ENCODE measurements at regions not wholly inside any gene's neighbourhood (a gene's known extent, or its start where the extent isn't known, plus 50 kb on each side); places are given as distances from the start of the nearest gene placed in this dataset.

- no peak overlapping the region for H2AFZ ChIP-seq (ENCODE audit: low read length)
- no peaks in the 10 kb centered on the region for H3K9me3 ChIP-seq (ENCODE audit: low read length)
These were observed 165.6 kb upstream of the PRSS16 start for GRCh38 chr6:27081931-27082330.

GRCh38 chr6:27088068-27088467 is 159.4 kb upstream of the PRSS16 start:
- Histone ChIP-seq H3K4me2 (ENCODE audit: low read length) (no peak overlapping the region), H4K20me1 (ENCODE audit: insufficient read depth, low read length) (no peaks in the 10 kb centered on the region), H3K36me3 (ENCODE audit: insufficient read depth, low read length) (no peaks in the 10 kb centered on the region), H2AFZ (ENCODE audit: low read length) (no peak overlapping the region), H3K9me2 (ENCODE audit: low read depth, low read length) (no peaks in the 10 kb centered on the region), H3K4me3 (ENCODE audit: low read depth, low read length, poor library complexity, severe bottlenecking) (no peak overlapping the region), H3K79me2 (ENCODE audit: insufficient read depth, low read length) (no peaks in the 10 kb centered on the region), H3K9ac (ENCODE audit: low read length) (no peak overlapping the region), H3K27me3 (ENCODE audit: insufficient read depth, low read length) (no peaks in the 10 kb centered on the region; the same call in 1 of the 2 replicates), H3K9me3 (ENCODE audit: low read length) (no peaks in the 10 kb centered on the region), H3F3A (ENCODE audit: insufficient read depth, low read length) (no peaks in the 10 kb centered on the region), H3K4me1 (ENCODE audit: insufficient read depth, low read length, severe bottlenecking) (no peaks in the 10 kb centered on the region), H3K27ac (ENCODE audit: low read depth, low read length, poor library complexity, severe bottlenecking) (no peak overlapping the region)
- TF ChIP-seq CTCF (IDR thresholded peaks at IDR 0.05; ENCODE audit: low read length) = no peak
- TF ChIP-seq EZH2 (IDR thresholded peaks at IDR 0.05; ENCODE audit: borderline replicate concordance, low read length) = no peak

More at GRCh38 chr6:27081931-27082330, 165.6 kb upstream of the PRSS16 start:
- no peak overlapping the region for H3K9ac ChIP-seq (ENCODE audit: low read length)
- no peak overlapping the region for H3K4me2 ChIP-seq (ENCODE audit: low read length)
- no peaks in the 10 kb centered on the region for H4K20me1 ChIP-seq (ENCODE audit: insufficient read depth, low read length)
- peaks cover 4% of the 10 kb centered on the region for H3K4me1 ChIP-seq (ENCODE audit: insufficient read depth, low read length, severe bottlenecking)
- no peak for TF ChIP-seq EZH2 (IDR thresholded peaks at IDR 0.05; ENCODE audit: borderline replicate concordance, low read length)
- no peak for TF ChIP-seq CTCF (IDR thresholded peaks at IDR 0.05; ENCODE audit: low read length)
- H3F3A ChIP-seq (ENCODE audit: insufficient read depth, low read length) = no peaks in the 10 kb centered on the region
- no peaks in the 10 kb centered on the region for H3K79me2 ChIP-seq (ENCODE audit: insufficient read depth, low read length)
- no peaks in the 10 kb centered on the region for H3K27me3 ChIP-seq (ENCODE audit: insufficient read depth, low read length)
- H3K27ac ChIP-seq (ENCODE audit: low read depth, low read length, poor library complexity, severe bottlenecking) = no peak overlapping the region
- no peaks in the 10 kb centered on the region for H3K36me3 ChIP-seq (ENCODE audit: insufficient read depth, low read length)
- no peak overlapping the region for H3K4me3 ChIP-seq (ENCODE audit: low read depth, low read length, poor library complexity, severe bottlenecking)
- H3K9me2 ChIP-seq (ENCODE audit: low read depth, low read length) = no peaks in the 10 kb centered on the region

- Histone ChIP-seq H3K79me2 (ENCODE audit: insufficient read depth, low read length) (no peaks in the 10 kb centered on the region), H3K36me3 (ENCODE audit: insufficient read depth, low read length) (no peaks in the 10 kb centered on the region), H3K27ac (ENCODE audit: low read depth, low read length, poor library complexity, severe bottlenecking) (no peak overlapping the region), H3K4me1 (ENCODE audit: insufficient read depth, low read length, severe bottlenecking) (no peaks in the 10 kb centered on the region), H3K4me3 (ENCODE audit: low read depth, low read length, poor library complexity, severe bottlenecking) (peak overlapping the region; percentile 47), H2AFZ (ENCODE audit: low read length) (no peak overlapping the region), H3K9me3 (ENCODE audit: low read length) (no peaks in the 10 kb centered on the region), H3F3A (ENCODE audit: insufficient read depth, low read length) (no peaks in the 10 kb centered on the region), H3K9me2 (ENCODE audit: low read depth, low read length) (no peaks in the 10 kb centered on the region), H3K9ac (ENCODE audit: low read length) (no peak overlapping the region), H4K20me1 (ENCODE audit: insufficient read depth, low read length) (no peaks in the 10 kb centered on the region), H3K4me2 (ENCODE audit: low read length) (peak overlapping the region; percentile 58), H3K27me3 (ENCODE audit: insufficient read depth, low read length) (no peaks in the 10 kb centered on the region; the same call in 1 of the 2 replicates)
- TF ChIP-seq EZH2 (IDR thresholded peaks at IDR 0.05; ENCODE audit: borderline replicate concordance, low read length) = no peak
- no peak for TF ChIP-seq CTCF (IDR thresholded peaks at IDR 0.05; ENCODE audit: low read length)
These were observed 155.7 kb upstream of the PRSS16 start for GRCh38 chr6:27091661-27092315.

Measured in OCI-LY1 (cell line).